GM12878 (cell line): ENCODE measurements at regions not wholly inside any gene's neighbourhood (a gene's known extent, or its start where the extent isn't known, plus 50 kb on each side); places are given as distances from the start of the nearest gene placed in this dataset.

ENCODE experiments used
- ATAC-seq: fragments of 200-7000 bp; cut with Tn5 transposase; 3 replicates; pipeline ENCODE4 v1.9.1; 2020; ENCODE audit warnings: mild to moderate bottlenecking, moderate library complexity
- BruUV-seq: library from RNA; stranded (reverse); fragments of 400-500 nt; replicated peaks from 2 replicates; lab custom pipeline; 2021; lab: Mats Ljungman, UMichigan
- CTCF ChIA-PET: fragments of 300-600 bp; sonication (Branson Sonifier 250); formaldehyde crosslinking; extraction: SDS; loops from one replicate; lab custom pipeline; 2021; ENCODE audit warnings: inconsistent platforms; lab: Yijun Ruan, JAX
- POLR2A ChIA-PET: fragments of 350-600 bp; formaldehyde crosslinking; extraction: SDS; loops from one replicate; lab custom pipeline; 2021; ENCODE audit warnings: inconsistent platforms; lab: Charles Lee
- RAD21 ChIA-PET: fragments of 300-600 bp; sonication (Branson Sonifier 250); formaldehyde crosslinking; loops from one replicate; lab custom pipeline; 2023; ENCODE audit warnings: antibody characterized with exemption; ENCODE audit not compliant: unreplicated experiment; lab: Charles Lee
- SMC1A ChIA-PET: fragments of 300-600 bp; sonication (Branson Sonifier 250); formaldehyde crosslinking; loops from one replicate; lab custom pipeline; 2023; ENCODE audit not compliant: unreplicated experiment, uncharacterized antibody; lab: Charles Lee
- DNase-seq: peaks from one replicate; pipeline ENCODE4 v3.0.0-alpha.2; 2011; ENCODE audit warnings: low read depth, low spot score
- FAIRE-seq: peaks from 3 replicates; lab custom pipeline; 2011; peaks lifted over from hg19 to GRCh38; lab: Jason Lieb, UNC
- H2AFZ ChIP-seq: 2 replicates; pipeline ENCODE4 v1.6.0; 2011; ENCODE audit warnings: low read depth, low read length, control low read depth; ENCODE audit not compliant: control insufficient read depth
- H3K27ac ChIP-seq: 2 replicates; pipeline ENCODE4 v1.5.1; 2011; ENCODE audit warnings: control low read depth; ENCODE audit not compliant: control insufficient read depth, insufficient read depth
- H3K27me3 ChIP-seq, 2 experiments: replicated peaks in 1 of 2; 2 replicates each; pipeline versions ENCODE4 v1.6.0 to v1.6.1; 2011; ENCODE audit warnings: low read length in 1 of 2; ENCODE audit not compliant: control insufficient read depth in 2 of 2, insufficient read depth in 2 of 2
- H3K36me3 ChIP-seq, 2 experiments: 2 replicates each; pipeline ENCODE4 v1.5.1; 2011; ENCODE audit warnings: low read length in 1 of 2; ENCODE audit not compliant: control insufficient read depth in 2 of 2, insufficient read depth in 2 of 2
- H3K4me1 ChIP-seq: 2 replicates; pipeline ENCODE4 v1.6.1; 2011; ENCODE audit warnings: mild to moderate bottlenecking, low read length, moderate library complexity, mixed read lengths; ENCODE audit not compliant: control insufficient read depth, insufficient read depth
- H3K4me2 ChIP-seq: 2 replicates; pipeline ENCODE4 v1.6.0; 2011; ENCODE audit warnings: control low read depth; ENCODE audit not compliant: control insufficient read depth, insufficient read depth
- H3K4me3 ChIP-seq: fragments of 200-600 bp; sonication (generic); 2 replicates; pipeline ENCODE4 v1.5.1; 2016
- H3K79me2 ChIP-seq: 2 replicates; pipeline ENCODE4 v1.6.0; 2011; ENCODE audit warnings: low read length; ENCODE audit not compliant: control insufficient read depth, insufficient read depth
- H3K9ac ChIP-seq: 2 replicates; pipeline ENCODE4 v1.8.0; 2011; ENCODE audit warnings: low read length, control low read depth, mixed read lengths; ENCODE audit not compliant: control insufficient read depth, insufficient read depth
- H3K9me3 ChIP-seq: replicated peaks from 3 replicates; pipeline ENCODE4 v1.5.1; 2011; ENCODE audit warnings: mild to moderate bottlenecking, low read length; ENCODE audit not compliant: control insufficient read depth, insufficient read depth
- H4K20me1 ChIP-seq: 2 replicates; pipeline ENCODE4 v1.6.0; 2011; ENCODE audit not compliant: control insufficient read depth, insufficient read depth
- CREM ChIP-seq: IDR thresholded peaks from 2 replicates; pipeline ENCODE4 v1.6.1; 2014; ENCODE audit warnings: antibody characterized with exemption, low read depth
- ESRRA ChIP-seq: IDR thresholded peaks from 2 replicates; pipeline ENCODE4 v1.6.1; 2012; ENCODE audit warnings: mild to moderate bottlenecking, low read length, improper control_type of control experiment
- JUND ChIP-seq: IDR thresholded peaks from 2 replicates; pipeline ENCODE4 v1.6.1; 2012; ENCODE audit warnings: low read depth, mild to moderate bottlenecking, low read length, improper control_type of control experiment, moderate library complexity
- MTA2 ChIP-seq: fragments of 450-650 bp; IDR thresholded peaks from 2 replicates; pipeline ENCODE4 v1.6.1; 2016; ENCODE audit warnings: low read depth, mild to moderate bottlenecking, moderate library complexity
- MYB ChIP-seq: fragments of 150-350 bp; IDR thresholded peaks from 2 replicates; pipeline ENCODE4 v1.6.1; 2014; ENCODE audit warnings: mild to moderate bottlenecking, low read depth, low read length, borderline replicate concordance
- MYC ChIP-seq: IDR thresholded peaks from 2 replicates; pipeline ENCODE4 v1.6.1; 2011; ENCODE audit warnings: mild to moderate bottlenecking, low read length, moderate library complexity, inconsistent platforms; ENCODE audit not compliant: insufficient read depth, insufficient replicate concordance, insufficient read length, severe bottlenecking
- POLR2A ChIP-seq: IDR thresholded peaks from 2 replicates; pipeline ENCODE4 v1.6.1; 2011; ENCODE audit warnings: low read depth, mild to moderate bottlenecking, low read length
- POU2F2 ChIP-seq: IDR thresholded peaks from 3 replicates; pipeline ENCODE4 v1.6.1; 2011; ENCODE audit warnings: low read depth, mild to moderate bottlenecking, low read length, borderline replicate concordance
- SIN3A ChIP-seq: IDR thresholded peaks from 2 replicates; pipeline ENCODE4 v1.6.1; 2012; ENCODE audit warnings: low read depth, low read length, improper control_type of control experiment
- SMAD1 ChIP-seq: fragments of 450-650 bp; IDR thresholded peaks from 2 replicates; pipeline ENCODE4 v1.6.1; 2018; ENCODE audit warnings: mild to moderate bottlenecking, low read depth; ENCODE audit not compliant: partially characterized antibody
- TCF3 ChIP-seq: IDR thresholded peaks from 2 replicates; pipeline ENCODE4 v1.6.1; 2012; ENCODE audit warnings: low read depth, mild to moderate bottlenecking, low read length, borderline replicate concordance; ENCODE audit not compliant: insufficient read depth
- WRNIP1 ChIP-seq: IDR thresholded peaks from 2 replicates; pipeline ENCODE4 v1.6.1; 2011; ENCODE audit warnings: low read depth, low read length, improper control_type of control experiment, borderline replicate concordance
- WGBS: methylation state at CpG from one replicate; pipeline ENCODE4 v1.1.6; 2016; ENCODE audit warnings: low lambda C conversion rate; ENCODE audit not compliant: insufficient replicate concordance, insufficient coverage; ENCODE audit errors: missing lambda C conversion rate; 5-methylcytosine and 5-hydroxymethylcytosine counted together
- in situ Hi-C: fragments of 300-500 bp; cut with MboI; formaldehyde crosslinking; loops from 9 replicates; pipeline ENCODE4 v1.14.3; 2018; ENCODE audit warnings: mixed read lengths
- intact Hi-C: fragments of 100-400 bp; cut with micrococcal nuclease; formaldehyde crosslinking; loops from one replicate; pipeline ENCODE4 v1.14.2; 2022; ENCODE audit not compliant: unreplicated experiment
- TF ChIP-seq, protein P1 (sequence below): fragments of 450-650 bp; IDR thresholded peaks from 2 replicates; pipeline ENCODE4 v1.6.1; 2017; ENCODE audit warnings: mild to moderate bottlenecking, moderate library complexity
- TF ChIP-seq, protein P2 (sequence below): fragments of 450-650 bp; IDR thresholded peaks from 2 replicates; pipeline ENCODE4 v1.6.1; 2017; ENCODE audit warnings: mild to moderate bottlenecking, moderate library complexity

DNA sequence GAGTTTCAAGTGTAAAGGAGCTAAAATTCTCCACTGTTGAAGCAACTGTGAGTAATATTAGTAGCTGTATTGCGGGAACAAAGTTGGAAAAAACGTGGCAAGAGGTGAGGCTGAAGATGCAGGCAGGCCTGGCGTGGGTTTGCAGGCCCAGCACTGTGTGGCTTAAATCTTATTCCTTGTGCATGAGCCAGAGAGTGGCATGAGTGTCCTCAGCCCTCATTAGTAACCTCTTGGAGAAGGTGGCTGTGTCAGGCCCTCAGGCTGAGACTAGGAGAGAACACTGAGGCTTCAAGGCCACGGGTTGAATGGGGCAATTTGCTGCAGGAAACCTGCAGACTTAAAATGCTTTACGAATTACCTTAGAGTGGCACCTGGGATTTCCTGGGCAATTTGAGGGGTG, 372.7 kb upstream of the CITED2 start:
- TF ChIP-seq MTA2 = no peak
- TF ChIP-seq MYC = no peak
- TF ChIP-seq POU2F2 = no peak
- no peak for TF ChIP-seq WRNIP1
- no peak for TF ChIP-seq ESRRA
- TF ChIP-seq MYB = no peak
- TF ChIP-seq, protein P1, sequence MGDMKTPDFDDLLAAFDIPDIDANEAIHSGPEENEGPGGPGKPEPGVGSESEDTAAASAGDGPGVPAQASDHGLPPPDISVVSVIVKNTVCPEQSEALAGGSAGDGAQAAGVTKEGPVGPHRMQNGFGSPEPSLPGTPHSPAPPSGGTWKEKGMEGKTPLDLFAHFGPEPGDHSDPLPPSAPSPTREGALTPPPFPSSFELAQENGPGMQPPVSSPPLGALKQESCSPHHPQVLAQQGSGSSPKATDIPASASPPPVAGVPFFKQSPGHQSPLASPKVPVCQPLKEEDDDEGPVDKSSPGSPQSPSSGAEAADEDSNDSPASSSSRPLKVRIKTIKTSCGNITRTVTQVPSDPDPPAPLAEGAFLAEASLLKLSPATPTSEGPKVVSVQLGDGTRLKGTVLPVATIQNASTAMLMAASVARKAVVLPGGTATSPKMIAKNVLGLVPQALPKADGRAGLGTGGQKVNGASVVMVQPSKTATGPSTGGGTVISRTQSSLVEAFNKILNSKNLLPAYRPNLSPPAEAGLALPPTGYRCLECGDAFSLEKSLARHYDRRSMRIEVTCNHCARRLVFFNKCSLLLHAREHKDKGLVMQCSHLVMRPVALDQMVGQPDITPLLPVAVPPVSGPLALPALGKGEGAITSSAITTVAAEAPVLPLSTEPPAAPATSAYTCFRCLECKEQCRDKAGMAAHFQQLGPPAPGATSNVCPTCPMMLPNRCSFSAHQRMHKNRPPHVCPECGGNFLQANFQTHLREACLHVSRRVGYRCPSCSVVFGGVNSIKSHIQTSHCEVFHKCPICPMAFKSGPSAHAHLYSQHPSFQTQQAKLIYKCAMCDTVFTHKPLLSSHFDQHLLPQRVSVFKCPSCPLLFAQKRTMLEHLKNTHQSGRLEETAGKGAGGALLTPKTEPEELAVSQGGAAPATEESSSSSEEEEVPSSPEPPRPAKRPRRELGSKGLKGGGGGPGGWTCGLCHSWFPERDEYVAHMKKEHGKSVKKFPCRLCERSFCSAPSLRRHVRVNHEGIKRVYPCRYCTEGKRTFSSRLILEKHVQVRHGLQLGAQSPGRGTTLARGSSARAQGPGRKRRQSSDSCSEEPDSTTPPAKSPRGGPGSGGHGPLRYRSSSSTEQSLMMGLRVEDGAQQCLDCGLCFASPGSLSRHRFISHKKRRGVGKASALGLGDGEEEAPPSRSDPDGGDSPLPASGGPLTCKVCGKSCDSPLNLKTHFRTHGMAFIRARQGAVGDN = no peak
- TF ChIP-seq CREM = no peak
- TF ChIP-seq POLR2A = no peak
- TF ChIP-seq, protein P2, sequence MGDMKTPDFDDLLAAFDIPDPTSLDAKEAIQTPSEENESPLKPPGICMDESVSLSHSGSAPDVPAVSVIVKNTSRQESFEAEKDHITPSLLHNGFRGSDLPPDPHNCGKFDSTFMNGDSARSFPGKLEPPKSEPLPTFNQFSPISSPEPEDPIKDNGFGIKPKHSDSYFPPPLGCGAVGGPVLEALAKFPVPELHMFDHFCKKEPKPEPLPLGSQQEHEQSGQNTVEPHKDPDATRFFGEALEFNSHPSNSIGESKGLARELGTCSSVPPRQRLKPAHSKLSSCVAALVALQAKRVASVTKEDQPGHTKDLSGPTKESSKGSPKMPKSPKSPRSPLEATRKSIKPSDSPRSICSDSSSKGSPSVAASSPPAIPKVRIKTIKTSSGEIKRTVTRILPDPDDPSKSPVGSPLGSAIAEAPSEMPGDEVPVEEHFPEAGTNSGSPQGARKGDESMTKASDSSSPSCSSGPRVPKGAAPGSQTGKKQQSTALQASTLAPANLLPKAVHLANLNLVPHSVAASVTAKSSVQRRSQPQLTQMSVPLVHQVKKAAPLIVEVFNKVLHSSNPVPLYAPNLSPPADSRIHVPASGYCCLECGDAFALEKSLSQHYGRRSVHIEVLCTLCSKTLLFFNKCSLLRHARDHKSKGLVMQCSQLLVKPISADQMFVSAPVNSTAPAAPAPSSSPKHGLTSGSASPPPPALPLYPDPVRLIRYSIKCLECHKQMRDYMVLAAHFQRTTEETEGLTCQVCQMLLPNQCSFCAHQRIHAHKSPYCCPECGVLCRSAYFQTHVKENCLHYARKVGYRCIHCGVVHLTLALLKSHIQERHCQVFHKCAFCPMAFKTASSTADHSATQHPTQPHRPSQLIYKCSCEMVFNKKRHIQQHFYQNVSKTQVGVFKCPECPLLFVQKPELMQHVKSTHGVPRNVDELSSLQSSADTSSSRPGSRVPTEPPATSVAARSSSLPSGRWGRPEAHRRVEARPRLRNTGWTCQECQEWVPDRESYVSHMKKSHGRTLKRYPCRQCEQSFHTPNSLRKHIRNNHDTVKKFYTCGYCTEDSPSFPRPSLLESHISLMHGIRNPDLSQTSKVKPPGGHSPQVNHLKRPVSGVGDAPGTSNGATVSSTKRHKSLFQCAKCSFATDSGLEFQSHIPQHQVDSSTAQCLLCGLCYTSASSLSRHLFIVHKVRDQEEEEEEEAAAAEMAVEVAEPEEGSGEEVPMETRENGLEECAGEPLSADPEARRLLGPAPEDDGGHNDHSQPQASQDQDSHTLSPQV = no peak
- TF ChIP-seq JUND = no peak
- no peak for TF ChIP-seq SMAD1
- TF ChIP-seq SIN3A = no peak
- no peak for TF ChIP-seq TCF3
- H3K4me1 ChIP-seq = no peaks in the 10 kb centered on the region
- ATAC-seq (no peak), FAIRE-seq (no peak), DNase-seq (no peak)
- H4K20me1 ChIP-seq = no peaks in the 10 kb centered on the region
- H3K9ac ChIP-seq = no peak overlapping the region
- H3K9me3 ChIP-seq = no peaks in the 10 kb centered on the region
- ChIA-PET RAD21 (interaction anchor here (0.6 kb wide), 1 partner anchor 1292 kb away, joined by 3 read pairs; no protein-coding TSS in a partner anchor), POLR2A (no interaction called here), CTCF (interaction anchor here (1.5 kb wide), 1 partner anchor 147 kb away, joined by 3 read pairs; no protein-coding TSS in a partner anchor), SMC1A (interaction anchor here (0.6 kb wide), 1 partner anchor 9 kb away, joined by 4 read pairs; no protein-coding TSS in a partner anchor)
- H3K79me2 ChIP-seq = no peaks in the 10 kb centered on the region
- H3K27me3 ChIP-seq = no peaks in the 10 kb centered on the region
- no peak overlapping the region for H3K4me3 ChIP-seq
- intact Hi-C loops = no loop called here
- WGBS = 15% methylated on average over 5 of the region's 5 CpGs
- in situ Hi-C loops = no loop called here
- no TSS peak for BruUV-seq
- H2AFZ ChIP-seq = no peak overlapping the region
- H3K27ac ChIP-seq = no peak overlapping the region
- no peaks in the 10 kb centered on the region for H3K36me3 ChIP-seq
- no peak overlapping the region for H3K4me2 ChIP-seq
